ENCODE measurements at regions not wholly inside any gene's neighbourhood (a gene's known extent, or its start where the extent isn't known, plus 50 kb on each side); places are given as distances from the start of the nearest gene placed in this dataset.

DNA sequence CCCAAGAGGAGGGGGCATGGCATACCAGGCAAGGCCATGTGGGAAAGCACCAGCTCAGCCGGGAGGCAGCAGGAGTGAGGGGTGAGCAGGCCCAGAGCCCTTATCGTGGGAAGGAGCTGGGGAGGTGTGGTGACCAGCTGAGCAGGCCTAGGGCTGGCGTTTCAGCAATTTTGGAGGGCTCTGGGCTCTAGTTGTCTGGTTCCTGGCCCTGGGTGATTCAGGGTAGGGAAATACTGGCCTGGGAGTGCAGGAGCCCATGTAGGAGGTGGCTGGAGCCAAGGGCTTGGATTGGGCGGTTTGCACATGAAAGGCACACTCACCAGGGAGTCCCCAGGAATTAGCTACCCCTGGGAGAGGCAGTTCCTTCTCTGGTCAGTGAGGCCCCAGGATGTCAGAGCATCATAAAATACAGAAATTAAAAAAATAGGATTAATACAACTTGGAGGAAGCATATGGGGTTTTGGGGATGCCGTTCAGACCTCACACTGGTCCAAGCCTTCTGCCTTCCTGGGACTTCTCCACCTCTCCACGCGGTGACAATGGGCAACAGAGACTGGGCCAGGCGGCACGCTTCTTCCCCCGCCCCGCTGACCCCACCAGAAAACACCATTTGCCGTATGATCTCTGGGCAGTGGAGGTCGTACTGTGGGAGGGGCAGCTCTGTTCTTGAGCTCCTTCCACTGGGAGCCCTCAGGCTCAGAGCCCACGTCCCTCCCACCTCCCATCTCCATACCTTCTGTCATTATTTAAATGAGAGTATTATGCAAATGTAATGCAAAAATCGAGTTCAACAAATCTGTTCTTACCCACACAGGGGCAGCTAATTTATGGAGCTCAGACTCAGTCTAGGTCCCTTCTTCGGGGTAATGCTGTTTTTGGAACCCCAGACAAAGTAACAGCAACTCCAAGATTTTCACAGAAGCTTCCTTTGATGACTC lies 133.0 kb upstream of the FAM20C start:
- Histone ChIP-seq H3K4me1 (peaks cover 2 to 27% (median 16%) of the 10 kb centered on the region in 9 donors), H3K9me3 (no peaks in the 10 kb centered on the region), H3K27me3 (peaks cover 0 to 9% (median 0%) of the 10 kb centered on the region in 7 donors), H3K4me3 (no peak overlapping the region), H3K36me3 (no peaks in the 10 kb centered on the region), H3K27ac (no peak overlapping the region)
- TF ChIP-seq, protein P1, sequence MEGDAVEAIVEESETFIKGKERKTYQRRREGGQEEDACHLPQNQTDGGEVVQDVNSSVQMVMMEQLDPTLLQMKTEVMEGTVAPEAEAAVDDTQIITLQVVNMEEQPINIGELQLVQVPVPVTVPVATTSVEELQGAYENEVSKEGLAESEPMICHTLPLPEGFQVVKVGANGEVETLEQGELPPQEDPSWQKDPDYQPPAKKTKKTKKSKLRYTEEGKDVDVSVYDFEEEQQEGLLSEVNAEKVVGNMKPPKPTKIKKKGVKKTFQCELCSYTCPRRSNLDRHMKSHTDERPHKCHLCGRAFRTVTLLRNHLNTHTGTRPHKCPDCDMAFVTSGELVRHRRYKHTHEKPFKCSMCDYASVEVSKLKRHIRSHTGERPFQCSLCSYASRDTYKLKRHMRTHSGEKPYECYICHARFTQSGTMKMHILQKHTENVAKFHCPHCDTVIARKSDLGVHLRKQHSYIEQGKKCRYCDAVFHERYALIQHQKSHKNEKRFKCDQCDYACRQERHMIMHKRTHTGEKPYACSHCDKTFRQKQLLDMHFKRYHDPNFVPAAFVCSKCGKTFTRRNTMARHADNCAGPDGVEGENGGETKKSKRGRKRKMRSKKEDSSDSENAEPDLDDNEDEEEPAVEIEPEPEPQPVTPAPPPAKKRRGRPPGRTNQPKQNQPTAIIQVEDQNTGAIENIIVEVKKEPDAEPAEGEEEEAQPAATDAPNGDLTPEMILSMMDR (IDR thresholded peaks at IDR 0.05): no peak
- 70 to 71% methylated on average over 16 of the region's 16 CpGs for WGBS, 2 donors
- DNase-seq: no peak
- no peak for ATAC-seq
- intact Hi-C loops (cut with DNase I): no loop called here

DNA sequence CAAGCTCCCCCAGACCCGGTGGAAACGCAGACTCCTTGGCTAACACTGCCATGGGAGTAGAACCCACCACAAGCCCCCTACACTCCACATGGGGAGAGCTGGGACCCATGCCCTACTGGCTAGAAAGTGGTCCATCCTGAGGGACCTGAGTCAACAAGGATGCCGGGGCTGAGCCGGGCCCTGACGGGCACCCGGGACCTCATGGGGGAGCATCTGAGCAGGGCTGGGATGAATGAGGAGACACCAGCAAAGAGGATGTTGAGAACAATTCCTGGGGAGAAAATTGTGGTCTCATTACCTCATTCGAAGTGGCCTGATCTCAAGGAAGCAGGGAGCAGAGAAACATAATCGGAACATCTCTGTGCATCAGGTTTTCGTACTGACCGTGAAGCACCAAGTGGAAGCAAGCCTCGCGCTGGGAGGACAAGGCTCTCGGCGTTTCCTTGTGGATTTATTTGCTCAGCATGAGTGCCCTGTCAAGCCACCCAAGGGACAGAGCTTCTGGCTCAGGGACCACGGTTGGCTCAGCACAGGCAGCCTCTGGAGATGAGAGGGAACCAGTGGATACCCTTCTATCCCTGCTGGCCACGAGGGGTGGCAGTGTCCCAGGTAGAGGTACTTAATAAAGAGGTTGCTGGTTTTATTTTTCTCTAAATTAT lies 132.2 kb upstream of the FAM20C start:
- Histone ChIP-seq H3K4me3 (no peak overlapping the region), H3K27ac (no peak overlapping the region), H3K4me1 (peaks cover 7 to 33% (median 21%) of the 10 kb centered on the region in 9 donors), H3K27me3 (peaks cover 0 to 9% (median 0%) of the 10 kb centered on the region in 7 donors), H3K36me3 (no peaks in the 10 kb centered on the region), H3K9me3 (no peaks in the 10 kb centered on the region)
- no peak for ATAC-seq
- intact Hi-C loops (cut with DNase I): no loop called here
- WGBS, 2 donors: 86 to 87% methylated on average over 16 of the region's 16 CpGs
- no peak for DNase-seq
- TF ChIP-seq, protein P1 (IDR thresholded peaks at IDR 0.05): no peak

GRCh38 chr7:60706-61105 lies 131.7 kb upstream of the FAM20C start:
- intact Hi-C loops (cut with DNase I): no loop called here
- WGBS, 2 donors: 94 to 96% methylated on average over 9 of the region's 9 CpGs
- DNase-seq: no peak

GRCh38 chr7:61111-61510 lies 131.3 kb upstream of the FAM20C start:
- DNase-seq: no peak
- 72 to 81% methylated on average over 9 of the region's 9 CpGs for WGBS, 2 donors
- TF ChIP-seq, protein P1 (IDR thresholded peaks at IDR 0.05): no peak
- Histone ChIP-seq H3K4me1 (peaks cover 7 to 34% (median 21%) of the 10 kb centered on the region in 9 donors), H3K4me3 (no peak overlapping the region), H3K9me3 (no peaks in the 10 kb centered on the region), H3K36me3 (no peaks in the 10 kb centered on the region), H3K27ac (no peak overlapping the region), H3K27me3 (peaks cover 0 to 6% (median 0%) of the 10 kb centered on the region in 7 donors)
- intact Hi-C loops (cut with DNase I): no loop called here
- no peak for ATAC-seq

More at GRCh38 chr7:60706-61105, 131.7 kb upstream of the FAM20C start:
- Histone ChIP-seq H3K27ac (no peak overlapping the region), H3K27me3 (peaks cover 0 to 7% (median 0%) of the 10 kb centered on the region in 7 donors), H3K4me1 (peaks cover 7 to 34% (median 21%) of the 10 kb centered on the region in 9 donors), H3K36me3 (no peaks in the 10 kb centered on the region), H3K9me3 (no peaks in the 10 kb centered on the region), H3K4me3 (no peak overlapping the region)
- TF ChIP-seq, protein P1 (IDR thresholded peaks at IDR 0.05): no peak
- no peak for ATAC-seq
